Breast epithelium (tissue), 4 donors: ENCODE measurements at regions not wholly inside any gene's neighbourhood (a gene's known extent, or its start where the extent isn't known, plus 50 kb on each side); places are given as distances from the start of the nearest gene placed in this dataset.

Experiments
- DNase-seq, 2 donors: peaks; one replicate each; pipeline ENCODE4 v3.0.0-alpha.2; 2019; ENCODE audit warnings: low spot score in 2 of 2
- H3K27ac ChIP-seq, 2 donors: fragments of 200-600 bp; sonication (generic) in 1 of 2; one replicate each; pipeline ENCODE4 v1.5.1; 2016 to 2019; ENCODE audit warnings: mild to moderate bottlenecking in 1 of 2
- H3K27me3 ChIP-seq, 2 donors: fragments of 200-600 bp; sonication (generic) in 1 of 2; one replicate each; pipeline versions ENCODE4 v1.5.1 to v1.6.0; 2017 to 2019; ENCODE audit warnings: control low read depth in 1 of 2, mild to moderate bottlenecking in 1 of 2
- H3K36me3 ChIP-seq: fragments of 200-600 bp; one replicate; pipeline ENCODE4 v1.5.1; 2019
- H3K4me1 ChIP-seq, 2 donors: fragments of 200-600 bp; sonication (generic); one replicate each; pipeline ENCODE4 v1.5.1; 2016 to 2019; ENCODE audit warnings: control low read depth in 1 of 2
- H3K4me3 ChIP-seq, 3 donors: fragments of 200-600 bp; sonication (generic); 1 replicate in 2 of 3; 2 replicates in 1 of 3; pipeline ENCODE4 v1.5.1; 2016 to 2019; ENCODE audit warnings: mild to moderate bottlenecking in 3 of 3, moderate library complexity in 2 of 3
- H3K9me3 ChIP-seq, 2 donors: fragments of 200-600 bp; sonication (generic) in 1 of 2; one replicate each; pipeline ENCODE4 v1.5.1; 2016 to 2019; ENCODE audit warnings: control low read depth in 1 of 2
- POLR2A ChIP-seq: fragments of 450-650 bp; IDR thresholded peaks from one replicate; pipeline ENCODE4 v1.6.1; 2016; ENCODE audit warnings: antibody characterized with exemption, mild to moderate bottlenecking, moderate library complexity
- POLR2AphosphoS5 ChIP-seq, 3 donors: sonication (generic); formaldehyde crosslinking; IDR thresholded peaks; one replicate each; pipeline ENCODE4 v1.6.1; 2017; ENCODE audit warnings: antibody characterized with exemption in 3 of 3
- intact Hi-C: fragments of 100-400 bp; cut with DNase I; formaldehyde crosslinking; loops from one replicate; pipeline ENCODE4 v1.15.1; 2023; ENCODE audit warnings: low total_unique reads
- TF ChIP-seq, protein P1 (sequence below), 3 donors: fragments of 450-650 bp; IDR thresholded peaks; one replicate each; pipeline ENCODE4 v1.5.1; 2016 to 2017; ENCODE audit warnings: antibody characterized with exemption in 3 of 3, mild to moderate bottlenecking in 3 of 3, moderate library complexity in 3 of 3

DNA sequence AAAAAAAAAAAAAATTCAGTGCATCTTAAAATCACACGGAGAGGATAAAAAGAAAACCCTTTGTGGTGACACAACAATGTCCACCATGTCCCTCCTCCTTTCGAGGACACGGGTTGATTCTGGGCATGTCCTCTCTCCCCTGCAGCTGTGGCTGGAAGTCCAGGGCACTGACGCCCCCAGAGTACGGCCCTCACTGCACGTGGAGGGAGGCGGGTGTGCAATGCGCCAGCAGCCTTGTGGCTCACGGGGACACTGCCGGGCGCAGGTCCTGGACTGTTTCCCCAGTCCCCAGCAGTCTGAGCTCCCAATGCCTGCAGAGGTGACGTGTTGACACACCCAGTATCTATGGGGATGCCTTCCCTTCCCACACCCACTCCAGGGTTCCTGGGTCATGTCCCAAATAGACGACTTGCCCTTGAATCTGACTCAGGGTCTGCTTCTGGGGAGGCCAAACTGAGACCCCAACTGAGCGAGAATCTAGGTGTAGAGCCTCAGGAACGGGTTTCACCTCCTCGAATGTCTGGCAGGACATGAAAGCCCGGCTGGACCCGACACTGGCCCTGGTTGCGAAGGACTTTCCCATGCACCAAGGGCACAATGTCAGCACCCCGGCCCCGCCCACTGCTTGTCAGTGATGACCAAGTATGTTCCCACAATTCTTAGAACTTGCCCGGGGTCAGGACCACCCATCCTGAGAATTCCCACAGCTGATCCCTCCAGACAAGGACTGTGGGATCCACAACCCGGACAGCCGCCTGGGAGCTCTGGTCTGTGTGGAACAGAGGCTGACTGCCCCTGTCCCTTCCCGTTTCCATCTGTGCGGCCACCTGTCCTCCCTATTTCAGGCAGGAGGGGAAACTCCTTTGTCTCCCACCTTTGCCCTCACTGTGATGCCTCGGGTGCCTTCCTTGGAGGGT, 425.1 kb upstream of the SULF2 start:
- Histone ChIP-seq H3K4me1 (no peaks in the 10 kb centered on the region), H3K27me3 (no peaks in the 10 kb centered on the region), H3K36me3 (no peaks in the 10 kb centered on the region), H3K27ac (no peak overlapping the region), H3K9me3 (no peaks in the 10 kb centered on the region), H3K4me3 (no peak overlapping the region)
- intact Hi-C loops, result no loop called here
- no peak for DNase-seq
- no peak for TF ChIP-seq POLR2A
- TF ChIP-seq, protein P1, sequence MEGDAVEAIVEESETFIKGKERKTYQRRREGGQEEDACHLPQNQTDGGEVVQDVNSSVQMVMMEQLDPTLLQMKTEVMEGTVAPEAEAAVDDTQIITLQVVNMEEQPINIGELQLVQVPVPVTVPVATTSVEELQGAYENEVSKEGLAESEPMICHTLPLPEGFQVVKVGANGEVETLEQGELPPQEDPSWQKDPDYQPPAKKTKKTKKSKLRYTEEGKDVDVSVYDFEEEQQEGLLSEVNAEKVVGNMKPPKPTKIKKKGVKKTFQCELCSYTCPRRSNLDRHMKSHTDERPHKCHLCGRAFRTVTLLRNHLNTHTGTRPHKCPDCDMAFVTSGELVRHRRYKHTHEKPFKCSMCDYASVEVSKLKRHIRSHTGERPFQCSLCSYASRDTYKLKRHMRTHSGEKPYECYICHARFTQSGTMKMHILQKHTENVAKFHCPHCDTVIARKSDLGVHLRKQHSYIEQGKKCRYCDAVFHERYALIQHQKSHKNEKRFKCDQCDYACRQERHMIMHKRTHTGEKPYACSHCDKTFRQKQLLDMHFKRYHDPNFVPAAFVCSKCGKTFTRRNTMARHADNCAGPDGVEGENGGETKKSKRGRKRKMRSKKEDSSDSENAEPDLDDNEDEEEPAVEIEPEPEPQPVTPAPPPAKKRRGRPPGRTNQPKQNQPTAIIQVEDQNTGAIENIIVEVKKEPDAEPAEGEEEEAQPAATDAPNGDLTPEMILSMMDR (IDR thresholded peaks at IDR 0.05), result no peak
- no peak for TF ChIP-seq POLR2AphosphoS5 (IDR thresholded peaks at IDR 0.05)

DNA sequence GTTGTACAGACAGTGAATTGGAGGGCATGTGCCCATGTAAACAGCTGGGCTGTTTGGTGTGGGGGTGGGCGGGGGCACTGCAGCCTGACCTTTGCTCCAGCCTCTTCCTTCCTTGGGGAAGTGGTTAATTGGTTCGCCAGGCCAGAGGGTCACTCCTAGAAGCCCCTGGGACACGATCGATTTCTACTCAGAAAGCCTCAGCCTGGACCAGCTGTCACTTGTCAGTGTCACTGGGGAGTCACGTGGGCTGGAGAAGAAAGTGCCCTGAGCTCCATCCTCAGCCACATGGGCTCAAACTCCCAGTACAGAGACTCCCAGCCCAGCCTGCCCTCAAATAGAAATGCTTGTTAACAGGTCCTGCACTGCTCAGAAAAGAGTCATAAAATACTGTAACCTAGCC, 423.8 kb upstream of the SULF2 start:
- DNase-seq, result no peak
- intact Hi-C loops, result no loop called here
- Histone ChIP-seq H3K36me3 (no peaks in the 10 kb centered on the region), H3K9me3 (no peaks in the 10 kb centered on the region), H3K4me1 (no peaks in the 10 kb centered on the region), H3K27ac (no peak overlapping the region), H3K4me3 (no peak overlapping the region), H3K27me3 (no peaks in the 10 kb centered on the region)
- TF ChIP-seq POLR2AphosphoS5 (IDR thresholded peaks at IDR 0.05) (no peak), POLR2A (no peak)
- TF ChIP-seq, protein P1 (IDR thresholded peaks at IDR 0.05), result no peak

DNA sequence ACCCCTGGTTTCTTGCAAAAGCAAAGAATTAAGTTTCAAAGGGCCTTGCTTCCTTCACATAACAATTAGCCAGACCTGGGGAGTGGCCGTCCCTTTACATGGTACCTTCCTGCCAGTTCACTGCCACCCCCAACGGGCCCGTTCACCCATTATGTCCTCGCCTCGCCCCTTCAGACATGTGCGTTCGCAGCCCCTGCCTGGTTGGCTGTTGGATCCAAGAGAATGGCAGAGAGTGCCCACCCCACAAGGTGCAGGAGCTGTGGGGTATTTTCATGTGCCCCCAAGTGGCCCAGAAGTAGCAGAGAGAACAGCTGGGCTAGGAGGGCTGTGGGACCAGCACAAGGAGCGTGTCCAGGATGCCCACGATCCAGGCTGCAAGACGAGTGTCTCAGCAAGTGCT, 422.9 kb upstream of the SULF2 start:
- intact Hi-C loops, result no loop called here
- TF ChIP-seq, protein P1 (IDR thresholded peaks at IDR 0.05), result no peak
- TF ChIP-seq POLR2A (no peak), POLR2AphosphoS5 (IDR thresholded peaks at IDR 0.05) (no peak)

DNA sequence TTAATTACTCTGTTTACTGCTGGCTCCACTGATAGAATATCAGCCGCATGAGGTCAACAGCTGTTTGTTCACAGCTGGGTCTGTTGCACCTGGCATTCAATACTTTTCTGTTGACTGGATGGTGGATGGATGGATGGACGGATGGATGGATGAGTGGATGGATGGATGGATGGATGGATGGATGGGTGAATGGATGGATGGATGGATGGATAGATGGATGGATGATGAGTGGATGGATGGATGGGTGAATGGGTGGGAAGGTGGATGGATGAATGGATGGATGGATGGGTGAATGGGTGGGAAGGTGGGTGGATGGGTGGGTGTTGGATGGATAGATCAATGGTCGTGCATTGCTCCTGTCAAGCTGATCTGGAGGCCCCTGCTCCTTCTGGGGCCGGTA, 422.2 kb upstream of the SULF2 start:
- no peak for DNase-seq

More for the DNA sequence above, 422.9 kb upstream of the SULF2 start:
- no peak for DNase-seq
- no peak overlapping the region for H3K4me3 ChIP-seq
- H3K27ac ChIP-seq, result no peak overlapping the region
- H3K36me3 ChIP-seq, result no peaks in the 10 kb centered on the region
- H3K4me1 ChIP-seq, result no peaks in the 10 kb centered on the region
- H3K27me3 ChIP-seq, result no peaks in the 10 kb centered on the region
- H3K9me3 ChIP-seq, result no peaks in the 10 kb centered on the region

DNA sequence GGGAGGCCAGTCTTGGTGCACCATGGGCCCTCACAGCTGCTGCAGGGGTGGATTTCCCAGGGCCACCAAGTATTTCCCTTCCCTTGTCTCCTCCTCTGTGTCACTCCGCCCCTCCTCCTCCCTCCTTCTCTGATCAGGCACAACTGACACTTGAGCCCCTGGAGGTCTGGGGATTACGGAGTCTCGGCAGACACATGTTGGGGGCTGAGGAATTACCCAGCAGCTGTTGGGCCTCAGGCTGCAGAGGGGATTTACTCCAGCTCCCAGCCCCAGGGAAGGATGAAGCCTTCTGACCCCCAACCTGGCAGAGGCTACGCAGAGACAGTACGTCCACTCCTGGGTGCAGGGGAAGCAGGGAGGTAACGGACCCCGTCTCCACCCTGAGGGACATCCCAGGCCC, 420.5 kb upstream of the SULF2 start:
- DNase-seq, result no peak
- TF ChIP-seq POLR2A (no peak), POLR2AphosphoS5 (IDR thresholded peaks at IDR 0.05) (no peak)
- TF ChIP-seq, protein P1 (IDR thresholded peaks at IDR 0.05), result no peak
- no peaks in the 10 kb centered on the region for H3K4me1 ChIP-seq

More for the DNA sequence above, 422.2 kb upstream of the SULF2 start:
- H3K27me3 ChIP-seq, result no peaks in the 10 kb centered on the region
- no peaks in the 10 kb centered on the region for H3K9me3 ChIP-seq
- H3K27ac ChIP-seq, result no peak overlapping the region
- no peak overlapping the region for H3K4me3 ChIP-seq
- TF ChIP-seq, protein P1 (IDR thresholded peaks at IDR 0.05), result no peak
- TF ChIP-seq POLR2A (no peak), POLR2AphosphoS5 (IDR thresholded peaks at IDR 0.05) (no peak)
- no peaks in the 10 kb centered on the region for H3K36me3 ChIP-seq
- intact Hi-C loops, result no loop called here
- H3K4me1 ChIP-seq, result no peaks in the 10 kb centered on the region

More for the DNA sequence above, 420.5 kb upstream of the SULF2 start:
- no peak overlapping the region for H3K27ac ChIP-seq
- H3K4me3 ChIP-seq, result no peak overlapping the region
- intact Hi-C loops, result no loop called here
- no peaks in the 10 kb centered on the region for H3K9me3 ChIP-seq
- H3K36me3 ChIP-seq, result no peaks in the 10 kb centered on the region
- no peaks in the 10 kb centered on the region for H3K27me3 ChIP-seq
